ENCODE measurements at regions not wholly inside any gene's neighbourhood (a gene's known extent, or its start where the extent isn't known, plus 50 kb on each side); places are given as distances from the start of the nearest gene placed in this dataset.

DNA sequence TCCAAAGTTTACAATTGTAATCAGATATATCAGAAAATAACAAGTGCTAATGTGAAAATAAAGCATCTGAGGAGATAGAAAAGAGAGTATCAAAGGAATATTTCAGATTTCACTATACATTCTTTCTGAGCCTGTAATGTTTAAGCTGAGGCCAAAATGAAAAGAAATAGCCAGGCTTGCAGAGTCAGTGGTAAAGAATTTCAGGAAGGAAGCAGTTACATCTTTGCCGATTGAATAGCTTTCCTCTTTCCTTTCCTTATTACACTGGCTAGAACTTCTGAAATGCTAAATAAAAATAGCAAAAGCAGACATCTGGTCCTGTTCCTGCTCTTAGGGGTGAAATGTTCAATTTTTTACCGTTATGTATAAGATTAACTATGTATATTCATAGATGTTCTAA lies 1441.6 kb upstream of the PCDH7 start:
- H3K27me3 ChIP-seq (ENCODE audit: insufficient read depth): no peaks in the 10 kb centered on the region
- TF ChIP-seq POLR2AphosphoS5 (IDR thresholded peaks at IDR 0.05; ENCODE audit: low read depth) (no peak), EZH2 (IDR thresholded peaks at IDR 0.05; ENCODE audit: low read depth, unreplicated experiment) (no peak), STAT1 (IDR thresholded peaks at IDR 0.05; ENCODE audit: unreplicated experiment) (no peak), ZNF114 (CRISPR knock-in tag; IDR thresholded peaks at IDR 0.05) (no peak), CREB1 (CRISPR knock-in tag; IDR thresholded peaks at IDR 0.05; ENCODE audit: low read depth) (no peak), ZNF331 (CRISPR knock-in tag; IDR thresholded peaks at IDR 0.05; ENCODE audit: low read depth) (no peak), NANOG (IDR thresholded peaks at IDR 0.05; ENCODE audit: borderline replicate concordance) (no peak), EZH2phosphoT487 (IDR thresholded peaks at IDR 0.05; ENCODE audit: unreplicated experiment) (no peak), JUNB (IDR thresholded peaks at IDR 0.05; ENCODE audit: unreplicated experiment) (no peak)
- TF ChIP-seq, protein P1, sequence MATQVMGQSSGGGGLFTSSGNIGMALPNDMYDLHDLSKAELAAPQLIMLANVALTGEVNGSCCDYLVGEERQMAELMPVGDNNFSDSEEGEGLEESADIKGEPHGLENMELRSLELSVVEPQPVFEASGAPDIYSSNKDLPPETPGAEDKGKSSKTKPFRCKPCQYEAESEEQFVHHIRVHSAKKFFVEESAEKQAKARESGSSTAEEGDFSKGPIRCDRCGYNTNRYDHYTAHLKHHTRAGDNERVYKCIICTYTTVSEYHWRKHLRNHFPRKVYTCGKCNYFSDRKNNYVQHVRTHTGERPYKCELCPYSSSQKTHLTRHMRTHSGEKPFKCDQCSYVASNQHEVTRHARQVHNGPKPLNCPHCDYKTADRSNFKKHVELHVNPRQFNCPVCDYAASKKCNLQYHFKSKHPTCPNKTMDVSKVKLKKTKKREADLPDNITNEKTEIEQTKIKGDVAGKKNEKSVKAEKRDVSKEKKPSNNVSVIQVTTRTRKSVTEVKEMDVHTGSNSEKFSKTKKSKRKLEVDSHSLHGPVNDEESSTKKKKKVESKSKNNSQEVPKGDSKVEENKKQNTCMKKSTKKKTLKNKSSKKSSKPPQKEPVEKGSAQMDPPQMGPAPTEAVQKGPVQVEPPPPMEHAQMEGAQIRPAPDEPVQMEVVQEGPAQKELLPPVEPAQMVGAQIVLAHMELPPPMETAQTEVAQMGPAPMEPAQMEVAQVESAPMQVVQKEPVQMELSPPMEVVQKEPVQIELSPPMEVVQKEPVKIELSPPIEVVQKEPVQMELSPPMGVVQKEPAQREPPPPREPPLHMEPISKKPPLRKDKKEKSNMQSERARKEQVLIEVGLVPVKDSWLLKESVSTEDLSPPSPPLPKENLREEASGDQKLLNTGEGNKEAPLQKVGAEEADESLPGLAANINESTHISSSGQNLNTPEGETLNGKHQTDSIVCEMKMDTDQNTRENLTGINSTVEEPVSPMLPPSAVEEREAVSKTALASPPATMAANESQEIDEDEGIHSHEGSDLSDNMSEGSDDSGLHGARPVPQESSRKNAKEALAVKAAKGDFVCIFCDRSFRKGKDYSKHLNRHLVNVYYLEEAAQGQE (IDR thresholded peaks at IDR 0.05; ENCODE audit: unreplicated experiment): no peak
- TF ChIP-seq, protein P2, sequence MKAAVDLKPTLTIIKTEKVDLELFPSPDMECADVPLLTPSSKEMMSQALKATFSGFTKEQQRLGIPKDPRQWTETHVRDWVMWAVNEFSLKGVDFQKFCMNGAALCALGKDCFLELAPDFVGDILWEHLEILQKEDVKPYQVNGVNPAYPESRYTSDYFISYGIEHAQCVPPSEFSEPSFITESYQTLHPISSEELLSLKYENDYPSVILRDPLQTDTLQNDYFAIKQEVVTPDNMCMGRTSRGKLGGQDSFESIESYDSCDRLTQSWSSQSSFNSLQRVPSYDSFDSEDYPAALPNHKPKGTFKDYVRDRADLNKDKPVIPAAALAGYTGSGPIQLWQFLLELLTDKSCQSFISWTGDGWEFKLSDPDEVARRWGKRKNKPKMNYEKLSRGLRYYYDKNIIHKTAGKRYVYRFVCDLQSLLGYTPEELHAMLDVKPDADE (IDR thresholded peaks at IDR 0.05): no peak
- TF ChIP-seq, protein P3, sequence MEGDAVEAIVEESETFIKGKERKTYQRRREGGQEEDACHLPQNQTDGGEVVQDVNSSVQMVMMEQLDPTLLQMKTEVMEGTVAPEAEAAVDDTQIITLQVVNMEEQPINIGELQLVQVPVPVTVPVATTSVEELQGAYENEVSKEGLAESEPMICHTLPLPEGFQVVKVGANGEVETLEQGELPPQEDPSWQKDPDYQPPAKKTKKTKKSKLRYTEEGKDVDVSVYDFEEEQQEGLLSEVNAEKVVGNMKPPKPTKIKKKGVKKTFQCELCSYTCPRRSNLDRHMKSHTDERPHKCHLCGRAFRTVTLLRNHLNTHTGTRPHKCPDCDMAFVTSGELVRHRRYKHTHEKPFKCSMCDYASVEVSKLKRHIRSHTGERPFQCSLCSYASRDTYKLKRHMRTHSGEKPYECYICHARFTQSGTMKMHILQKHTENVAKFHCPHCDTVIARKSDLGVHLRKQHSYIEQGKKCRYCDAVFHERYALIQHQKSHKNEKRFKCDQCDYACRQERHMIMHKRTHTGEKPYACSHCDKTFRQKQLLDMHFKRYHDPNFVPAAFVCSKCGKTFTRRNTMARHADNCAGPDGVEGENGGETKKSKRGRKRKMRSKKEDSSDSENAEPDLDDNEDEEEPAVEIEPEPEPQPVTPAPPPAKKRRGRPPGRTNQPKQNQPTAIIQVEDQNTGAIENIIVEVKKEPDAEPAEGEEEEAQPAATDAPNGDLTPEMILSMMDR (conservative IDR thresholded peaks at IDR 0.05; ENCODE audit: low read depth in 2 of 2): no peak
- TF ChIP-seq, protein P4, sequence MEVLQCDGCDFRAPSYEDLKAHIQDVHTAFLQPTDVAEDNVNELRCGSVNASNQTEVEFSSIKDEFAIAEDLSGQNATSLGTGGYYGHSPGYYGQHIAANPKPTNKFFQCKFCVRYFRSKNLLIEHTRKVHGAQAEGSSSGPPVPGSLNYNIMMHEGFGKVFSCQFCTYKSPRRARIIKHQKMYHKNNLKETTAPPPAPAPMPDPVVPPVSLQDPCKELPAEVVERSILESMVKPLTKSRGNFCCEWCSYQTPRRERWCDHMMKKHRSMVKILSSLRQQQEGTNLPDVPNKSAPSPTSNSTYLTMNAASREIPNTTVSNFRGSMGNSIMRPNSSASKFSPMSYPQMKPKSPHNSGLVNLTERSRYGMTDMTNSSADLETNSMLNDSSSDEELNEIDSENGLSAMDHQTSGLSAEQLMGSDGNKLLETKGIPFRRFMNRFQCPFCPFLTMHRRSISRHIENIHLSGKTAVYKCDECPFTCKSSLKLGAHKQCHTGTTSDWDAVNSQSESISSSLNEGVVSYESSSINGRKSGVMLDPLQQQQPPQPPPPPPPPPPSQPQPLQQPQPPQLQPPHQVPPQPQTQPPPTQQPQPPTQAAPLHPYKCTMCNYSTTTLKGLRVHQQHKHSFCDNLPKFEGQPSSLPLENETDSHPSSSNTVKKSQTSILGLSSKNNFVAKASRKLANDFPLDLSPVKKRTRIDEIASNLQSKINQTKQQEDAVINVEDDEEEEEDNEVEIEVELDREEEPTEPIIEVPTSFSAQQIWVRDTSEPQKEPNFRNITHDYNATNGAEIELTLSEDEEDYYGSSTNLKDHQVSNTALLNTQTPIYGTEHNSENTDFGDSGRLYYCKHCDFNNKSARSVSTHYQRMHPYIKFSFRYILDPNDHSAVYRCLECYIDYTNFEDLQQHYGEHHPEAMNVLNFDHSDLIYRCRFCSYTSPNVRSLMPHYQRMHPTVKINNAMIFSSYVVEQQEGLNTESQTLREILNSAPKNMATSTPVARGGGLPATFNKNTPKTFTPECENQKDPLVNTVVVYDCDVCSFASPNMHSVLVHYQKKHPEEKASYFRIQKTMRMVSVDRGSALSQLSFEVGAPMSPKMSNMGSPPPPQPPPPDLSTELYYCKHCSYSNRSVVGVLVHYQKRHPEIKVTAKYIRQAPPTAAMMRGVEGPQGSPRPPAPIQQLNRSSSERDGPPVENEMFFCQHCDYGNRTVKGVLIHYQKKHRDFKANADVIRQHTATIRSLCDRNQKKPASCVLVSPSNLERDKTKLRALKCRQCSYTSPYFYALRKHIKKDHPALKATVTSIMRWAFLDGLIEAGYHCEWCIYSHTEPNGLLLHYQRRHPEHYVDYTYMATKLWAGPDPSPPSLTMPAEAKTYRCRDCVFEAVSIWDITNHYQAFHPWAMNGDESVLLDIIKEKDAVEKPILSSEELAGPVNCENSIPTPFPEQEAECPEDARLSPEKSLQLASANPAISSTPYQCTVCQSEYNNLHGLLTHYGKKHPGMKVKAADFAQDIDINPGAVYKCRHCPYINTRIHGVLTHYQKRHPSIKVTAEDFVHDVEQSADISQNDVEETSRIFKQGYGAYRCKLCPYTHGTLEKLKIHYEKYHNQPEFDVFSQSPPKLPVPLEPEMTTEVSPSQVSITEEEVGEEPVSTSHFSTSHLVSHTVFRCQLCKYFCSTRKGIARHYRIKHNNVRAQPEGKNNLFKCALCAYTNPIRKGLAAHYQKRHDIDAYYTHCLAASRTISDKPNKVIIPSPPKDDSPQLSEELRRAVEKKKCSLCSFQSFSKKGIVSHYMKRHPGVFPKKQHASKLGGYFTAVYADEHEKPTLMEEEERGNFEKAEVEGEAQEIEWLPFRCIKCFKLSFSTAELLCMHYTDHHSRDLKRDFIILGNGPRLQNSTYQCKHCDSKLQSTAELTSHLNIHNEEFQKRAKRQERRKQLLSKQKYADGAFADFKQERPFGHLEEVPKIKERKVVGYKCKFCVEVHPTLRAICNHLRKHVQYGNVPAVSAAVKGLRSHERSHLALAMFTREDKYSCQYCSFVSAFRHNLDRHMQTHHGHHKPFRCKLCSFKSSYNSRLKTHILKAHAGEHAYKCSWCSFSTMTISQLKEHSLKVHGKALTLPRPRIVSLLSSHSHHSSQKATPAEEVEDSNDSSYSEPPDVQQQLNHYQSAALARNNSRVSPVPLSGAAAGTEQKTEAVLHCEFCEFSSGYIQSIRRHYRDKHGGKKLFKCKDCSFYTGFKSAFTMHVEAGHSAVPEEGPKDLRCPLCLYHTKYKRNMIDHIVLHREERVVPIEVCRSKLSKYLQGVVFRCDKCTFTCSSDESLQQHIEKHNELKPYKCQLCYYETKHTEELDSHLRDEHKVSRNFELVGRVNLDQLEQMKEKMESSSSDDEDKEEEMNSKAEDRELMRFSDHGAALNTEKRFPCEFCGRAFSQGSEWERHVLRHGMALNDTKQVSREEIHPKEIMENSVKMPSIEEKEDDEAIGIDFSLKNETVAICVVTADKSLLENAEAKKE (CRISPR knock-in tag; IDR thresholded peaks at IDR 0.05): no peak
- Mint-ChIP-seq H3K9me3 (no peaks in the 10 kb centered on the region; the same call in 2 of the 3 replicates), H3K27ac (no peak overlapping the region), H3K36me3 (ENCODE audit: low read depth) (0 out of 3 replicates have a peak, but pooled peaks cover 2% of the 10 kb centered on the region), H3K4me1 (no peaks in the 10 kb centered on the region), H3K4me3 (no peak overlapping the region), H3K27me3 (ENCODE audit: insufficient read depth, low read depth, poor library complexity) (no peaks in the 10 kb centered on the region)
- no peaks in the 10 kb centered on the region for H3K79me2 ChIP-seq (replicated peaks; ENCODE audit: insufficient read depth)
- H3K9me2 ChIP-seq (ENCODE audit: insufficient read depth): peaks cover 4% of the 10 kb centered on the region
- no peaks in the 10 kb centered on the region for H3K4me1 ChIP-seq (ENCODE audit: insufficient read depth)
- ATAC-seq (no peak), DNase-seq (ENCODE audit: low spot score) (no peak)
- peak overlapping the region; percentile 43; the same call in 1 of the 2 replicates for H2AFZ ChIP-seq
- H3K4me3 ChIP-seq: no peak overlapping the region
- H3K27ac ChIP-seq (ENCODE audit: low read depth): no peak overlapping the region
- H4K20me1 ChIP-seq (replicated peaks; ENCODE audit: insufficient read depth): no peaks in the 10 kb centered on the region
- no peaks in the 10 kb centered on the region for H3K36me3 ChIP-seq (ENCODE audit: insufficient read depth)
- no peak overlapping the region for H3K4me2 ChIP-seq
- no peaks in the 10 kb centered on the region for H3F3A ChIP-seq (replicated peaks; ENCODE audit: low read depth)
